Keratinocyte (primary cell): ENCODE measurements at regions not wholly inside any gene's neighbourhood (a gene's known extent, or its start where the extent isn't known, plus 50 kb on each side); places are given as distances from the start of the nearest gene placed in this dataset.

Source experiments
- DNase-seq: peaks from one replicate; pipeline ENCODE4 v3.0.0-alpha.2; 2011; ENCODE audit warnings: low read depth, missing footprints, low spot score
- FAIRE-seq: peaks from 2 replicates; lab custom pipeline; 2011; peaks lifted over from hg19 to GRCh38; lab: Jason Lieb, UNC
- H2AFZ ChIP-seq: 2 replicates; pipeline ENCODE4 v1.6.0; 2012; ENCODE audit warnings: low read length, control low read depth, inconsistent platforms; ENCODE audit not compliant: control insufficient read depth
- H3K27ac ChIP-seq: 2 replicates; pipeline ENCODE4 v1.5.1; 2011; ENCODE audit warnings: low read length; ENCODE audit not compliant: control insufficient read depth, insufficient read depth
- H3K27me3 ChIP-seq: 3 replicates; pipeline ENCODE4 v1.6.0; 2011; ENCODE audit warnings: low read length; ENCODE audit not compliant: control insufficient read depth, insufficient read depth; ENCODE audit errors: extremely low read depth
- H3K36me3 ChIP-seq, 2 experiments: 2 replicates in 1 of 2; 3 replicates in 1 of 2; pipeline ENCODE4 v1.5.1; 2011; ENCODE audit warnings: low read length in 2 of 2, mild to moderate bottlenecking in 1 of 2; ENCODE audit not compliant: control insufficient read depth in 2 of 2, insufficient read depth in 2 of 2; ENCODE audit errors: extremely low read depth in 1 of 2
- H3K4me1 ChIP-seq: 3 replicates; pipeline ENCODE4 v1.5.1; 2011; ENCODE audit warnings: low read length; ENCODE audit not compliant: control insufficient read depth, insufficient read depth; ENCODE audit errors: extremely low read depth
- H3K4me2 ChIP-seq: 3 replicates; pipeline ENCODE4 v1.6.0; 2011; ENCODE audit warnings: low read depth, low read length; ENCODE audit not compliant: control insufficient read depth, insufficient read depth; ENCODE audit errors: extremely low read depth
- H3K4me3 ChIP-seq, 3 experiments: fragments of 200-600 bp in 1 of 3; sonication (generic) in 1 of 3; 2 replicates in 2 of 3; 3 replicates in 1 of 3; pipeline ENCODE4 v1.5.1; 2011 to 2016; ENCODE audit warnings: low read length in 3 of 3, mild to moderate bottlenecking in 3 of 3, control low read depth in 2 of 3, inconsistent platforms in 1 of 3, low read depth in 1 of 3, mixed read lengths in 1 of 3, mixed run types in 1 of 3, moderate library complexity in 1 of 3; ENCODE audit not compliant: control insufficient read depth in 2 of 3, insufficient read depth in 2 of 3; ENCODE audit errors: extremely low read depth in 1 of 3
- H3K79me2 ChIP-seq: 2 replicates; pipeline ENCODE4 v1.6.0; 2012; ENCODE audit warnings: low read length; ENCODE audit not compliant: control insufficient read depth, insufficient read depth
- H3K9ac ChIP-seq: 3 replicates; pipeline ENCODE4 v1.6.0; 2011; ENCODE audit warnings: low read length; ENCODE audit not compliant: control insufficient read depth, insufficient read depth; ENCODE audit errors: extremely low read depth
- H3K9me1 ChIP-seq: 3 replicates; pipeline ENCODE4 v1.6.0; 2011; ENCODE audit warnings: low read length; ENCODE audit not compliant: control insufficient read depth, insufficient read depth; ENCODE audit errors: extremely low read depth
- H3K9me3 ChIP-seq: 2 replicates; pipeline ENCODE4 v1.5.1; 2012; ENCODE audit warnings: low read depth, low read length; ENCODE audit not compliant: control insufficient read depth
- H4K20me1 ChIP-seq: 3 replicates; pipeline ENCODE4 v1.6.0; 2011; ENCODE audit warnings: low read length; ENCODE audit not compliant: control insufficient read depth, insufficient read depth; ENCODE audit errors: extremely low read depth
- CTCF ChIP-seq, 3 experiments: IDR thresholded peaks in 1 of 3; conservative IDR thresholded peaks in 1 of 3; optimal IDR thresholded peaks in 1 of 3; 2 replicates in 2 of 3; 3 replicates in 1 of 3; pipeline versions ENCODE3 to v1.5.1; 2011; ENCODE audit warnings: low read length in 3 of 3, mild to moderate bottlenecking in 3 of 3, moderate library complexity in 2 of 3, control low read depth in 1 of 3, inconsistent platforms in 1 of 3; ENCODE audit not compliant: insufficient read depth in 2 of 3; ENCODE audit errors: extremely low read depth in 1 of 3
- EZH2 ChIP-seq: IDR thresholded peaks from one replicate; pipeline ENCODE4 v1.6.1; 2012; ENCODE audit warnings: inconsistent platforms, mild to moderate bottlenecking, low read length, moderate library complexity
- dilution Hi-C: fragments of 300-500 bp; cut with MboI; formaldehyde crosslinking; loops from one replicate; pipeline ENCODE4 v1.7.0; 2020; ENCODE audit warnings: low sequenced_read_pairs; ENCODE audit not compliant: extremely low pct_ligation_motif_present

- Histone ChIP-seq H3K9me3 (no peaks in the 10 kb centered on the region), H3K79me2 (no peaks in the 10 kb centered on the region), H3K4me1 (no peaks in the 10 kb centered on the region), H2AFZ (no peak overlapping the region), H3K27me3 (no peaks in the 10 kb centered on the region), H3K4me3 (no peak overlapping the region), H3K27ac (no peak overlapping the region), H3K36me3 (no peaks in the 10 kb centered on the region), H3K9me1 (no peaks in the 10 kb centered on the region), H4K20me1 (no peaks in the 10 kb centered on the region), H3K9ac (no peak overlapping the region), H3K4me2 (no peak overlapping the region)
- dilution Hi-C loops = no loop called here
- TF ChIP-seq EZH2 (no peak), CTCF (optimal IDR thresholded peaks at IDR 0.05 in 1 of 3, IDR thresholded peaks at IDR 0.05 in 1 of 3, conservative IDR thresholded peaks at IDR 0.05 in 1 of 3; ENCODE audit: extremely low read depth in 1 of 3, insufficient read depth in 2 of 3, low read length in 3 of 3) (no peak)
- DNase-seq (no peak), FAIRE-seq (no peak)
Observed at GRCh38 chr11:15886866-15887265, 469.5 kb downstream of the SOX6 start.

- no peak for FAIRE-seq
- no peak overlapping the region for H3K4me2 ChIP-seq
- no peak for DNase-seq
- no peaks in the 10 kb centered on the region for H3K4me1 ChIP-seq
- no peak overlapping the region for H3K9ac ChIP-seq
- no peaks in the 10 kb centered on the region for H3K36me3 ChIP-seq
- no peaks in the 10 kb centered on the region for H3K27me3 ChIP-seq
- H4K20me1 ChIP-seq = no peaks in the 10 kb centered on the region
- no peak overlapping the region for H2AFZ ChIP-seq
- no peaks in the 10 kb centered on the region for H3K9me1 ChIP-seq
- H3K79me2 ChIP-seq = no peaks in the 10 kb centered on the region
- H3K9me3 ChIP-seq = no peaks in the 10 kb centered on the region
- H3K4me3 ChIP-seq = no peak overlapping the region
- dilution Hi-C loops = no loop called here
- TF ChIP-seq CTCF (optimal IDR thresholded peaks at IDR 0.05 in 1 of 3, IDR thresholded peaks at IDR 0.05 in 1 of 3, conservative IDR thresholded peaks at IDR 0.05 in 1 of 3; ENCODE audit: extremely low read depth in 1 of 3, insufficient read depth in 2 of 3, low read length in 3 of 3) = no peak
- TF ChIP-seq EZH2 = no peak
- no peak overlapping the region for H3K27ac ChIP-seq
Observed at GRCh38 chr11:15888556-15889345, 467.6 kb downstream of the SOX6 start.
